H9 (cell line): ENCODE measurements at regions not wholly inside any gene's neighbourhood (a gene's known extent, or its start where the extent isn't known, plus 50 kb on each side); places are given as distances from the start of the nearest gene placed in this dataset.

Experiments
- DNase-seq: peaks from one replicate; pipeline ENCODE4 v3.0.0-alpha.2; 2017
- H2AFZ ChIP-seq: one replicate; pipeline ENCODE4 v1.6.1; 2013; ENCODE audit warnings: mild to moderate bottlenecking, low read length, control low read depth, moderate library complexity
- H2AK5ac ChIP-seq: 2 replicates; pipeline ENCODE4 v1.6.1; 2013; ENCODE audit warnings: low read length, control low read depth, mixed read lengths; ENCODE audit not compliant: insufficient read length
- H2BK120ac ChIP-seq: one replicate; pipeline ENCODE4 v1.6.1; 2013; ENCODE audit warnings: low read depth, mild to moderate bottlenecking, low read length, control low read depth, inconsistent platforms; ENCODE audit not compliant: poor library complexity, severe bottlenecking
- H2BK12ac ChIP-seq: 2 replicates; pipeline ENCODE4 v1.6.1; 2013; ENCODE audit warnings: low read length, control low read depth, mixed read lengths, low read depth; ENCODE audit not compliant: insufficient read length
- H2BK15ac ChIP-seq: 2 replicates; pipeline ENCODE4 v1.6.1; 2013; ENCODE audit warnings: low read depth, low read length, control low read depth
- H2BK20ac ChIP-seq: one replicate; pipeline ENCODE4 v1.6.1; 2013; ENCODE audit warnings: low read depth, mild to moderate bottlenecking, low read length, control low read depth, inconsistent platforms; ENCODE audit not compliant: poor library complexity, severe bottlenecking
- H2BK5ac ChIP-seq: 2 replicates; pipeline ENCODE4 v1.6.1; 2013; ENCODE audit warnings: low read length, control low read depth, mixed read lengths; ENCODE audit not compliant: insufficient read length
- H3K14ac ChIP-seq: 2 replicates; pipeline ENCODE4 v1.6.1; 2013; ENCODE audit warnings: low read length, control low read depth; ENCODE audit not compliant: insufficient read depth
- H3K18ac ChIP-seq: 2 replicates; pipeline ENCODE4 v1.6.1; 2013; ENCODE audit warnings: low read depth, mild to moderate bottlenecking, mixed read lengths, low read length, control low read depth; ENCODE audit not compliant: insufficient read length
- H3K23ac ChIP-seq: 2 replicates; pipeline ENCODE4 v1.6.1; 2013; ENCODE audit warnings: low read length, control low read depth, mixed read lengths, low read depth; ENCODE audit not compliant: insufficient read length
- H3K23me2 ChIP-seq: 2 replicates; pipeline ENCODE4 v1.6.1; 2013; ENCODE audit warnings: low read depth, mild to moderate bottlenecking, mixed read lengths, low read length, control low read depth; ENCODE audit not compliant: insufficient read length, poor library complexity, severe bottlenecking
- H3K27ac ChIP-seq: 2 replicates; pipeline ENCODE4 v1.5.1; 2013; ENCODE audit warnings: low read length, control low read depth, mixed read lengths, low read depth; ENCODE audit not compliant: insufficient read length
- H3K27me3 ChIP-seq: 2 replicates; pipeline ENCODE4 v1.6.1; 2013; ENCODE audit warnings: low read length, control low read depth, inconsistent platforms; ENCODE audit not compliant: insufficient read depth
- H3K4ac ChIP-seq: 2 replicates; pipeline ENCODE4 v1.6.1; 2013; ENCODE audit warnings: low read depth, mild to moderate bottlenecking, control low read depth, inconsistent platforms, low read length, moderate library complexity
- H3K4me1 ChIP-seq: 2 replicates; pipeline ENCODE4 v1.6.1; 2013; ENCODE audit warnings: low read length, control low read depth, inconsistent platforms; ENCODE audit not compliant: insufficient read depth
- H3K4me2 ChIP-seq: 2 replicates; pipeline ENCODE4 v1.6.1; 2013; ENCODE audit warnings: low read length, control low read depth, mixed read lengths; ENCODE audit not compliant: insufficient read length, insufficient read depth
- H3K56ac ChIP-seq: 2 replicates; pipeline ENCODE4 v1.6.1; 2013; ENCODE audit warnings: low read depth, mild to moderate bottlenecking, mixed read lengths, low read length, control low read depth; ENCODE audit not compliant: insufficient read length
- H3K79me1 ChIP-seq: 2 replicates; pipeline ENCODE4 v1.6.1; 2013; ENCODE audit warnings: low read depth, mild to moderate bottlenecking, moderate library complexity, low read length, control low read depth, inconsistent platforms; ENCODE audit not compliant: insufficient read depth, poor library complexity, severe bottlenecking
- H3K79me2 ChIP-seq: 2 replicates; pipeline ENCODE4 v1.6.1; 2013; ENCODE audit warnings: low read length, control low read depth, inconsistent platforms; ENCODE audit not compliant: insufficient read depth
- H3K9ac ChIP-seq: 2 replicates; pipeline ENCODE4 v1.6.1; 2013; ENCODE audit warnings: low read length, control low read depth, mixed read lengths; ENCODE audit not compliant: insufficient read length; ENCODE audit errors: extremely low read depth
- H3K9me3 ChIP-seq: one replicate; pipeline ENCODE4 v1.6.1; 2013; ENCODE audit warnings: low read depth, low read length, inconsistent platforms; ENCODE audit not compliant: control insufficient read depth
- H3T11ph ChIP-seq: one replicate; pipeline ENCODE4 v1.6.1; 2013; ENCODE audit warnings: mild to moderate bottlenecking, low read length, control low read depth, inconsistent platforms
- H4K20me1 ChIP-seq: one replicate; pipeline ENCODE4 v1.6.1; 2013; ENCODE audit not compliant: control insufficient read depth, insufficient read length, insufficient read depth
- H4K5ac ChIP-seq: 2 replicates; pipeline ENCODE4 v1.6.1; 2013; ENCODE audit warnings: low read depth, mild to moderate bottlenecking, mixed read lengths, low read length, control low read depth; ENCODE audit not compliant: insufficient read length
- H4K8ac ChIP-seq: replicated peaks from 2 replicates; pipeline ENCODE4 v1.6.1; 2013; ENCODE audit warnings: low read length, control low read depth, mixed read lengths, low read depth; ENCODE audit not compliant: insufficient read length
- H4K91ac ChIP-seq: 2 replicates; pipeline ENCODE4 v1.6.1; 2013; ENCODE audit warnings: low read depth, mild to moderate bottlenecking, moderate library complexity, mixed read lengths, low read length, control low read depth; ENCODE audit not compliant: insufficient read length
- H3K27ac Mint-ChIP-seq, 3 experiments: 2 replicates in 2 of 3; 3 replicates in 1 of 3; pipeline ENCODE4 v1.8.0; 2020 to 2021; ENCODE audit warnings: mixed read lengths in 3 of 3, mild to moderate bottlenecking in 1 of 3, moderate library complexity in 1 of 3
- H3K27me3 Mint-ChIP-seq: 2 replicates; pipeline ENCODE4 v1.8.0; 2021; ENCODE audit warnings: low read depth, mild to moderate bottlenecking, moderate library complexity, mixed read lengths
- H3K36me3 Mint-ChIP-seq, 3 experiments: 2 replicates in 2 of 3; 3 replicates in 1 of 3; pipeline ENCODE4 v1.8.0; 2020 to 2021; ENCODE audit warnings: low read depth in 3 of 3, mixed read lengths in 3 of 3; ENCODE audit not compliant: insufficient read depth in 1 of 3
- H3K4me1 Mint-ChIP-seq, 2 experiments: 2 replicates each; pipeline ENCODE4 v1.8.0; 2020; ENCODE audit warnings: mixed read lengths in 2 of 2
- H3K4me3 Mint-ChIP-seq, 2 experiments: 2 replicates in 1 of 2; 3 replicates in 1 of 2; pipeline ENCODE4 v1.8.0; 2020 to 2021; ENCODE audit warnings: mild to moderate bottlenecking in 2 of 2, mixed read lengths in 2 of 2, moderate library complexity in 1 of 2
- H3K9me3 Mint-ChIP-seq, 2 experiments: 2 replicates in 1 of 2; 3 replicates in 1 of 2; pipeline ENCODE4 v1.8.0; 2020; ENCODE audit warnings: mild to moderate bottlenecking in 2 of 2, mixed read lengths in 2 of 2, moderate library complexity in 1 of 2
- CTCF ChIP-seq: fragments of 200-600 bp; sonication (generic); conservative IDR thresholded peaks from 3 replicates; pipeline ENCODE4 v1.8.0; 2021; ENCODE audit warnings: antibody characterized with exemption, mild to moderate bottlenecking
- WGBS: extraction: QIAGEN DNeasy Blood & Tissue Kit; methylation state at CpG from one replicate; pipeline ENCODE4 v1.1.7; 2013; ENCODE audit warnings: missing lambda C conversion rate, low lambda C conversion rate, mixed read lengths; ENCODE audit not compliant: insufficient read length; ENCODE audit errors: extremely low coverage; 5-methylcytosine and 5-hydroxymethylcytosine counted together

GRCh38 chr6:105929626-105930025 lies 156.5 kb upstream of the PRDM1 start:
- H3K4ac ChIP-seq = no peak overlapping the region
- H4K20me1 ChIP-seq = no peaks in the 10 kb centered on the region
- no peak overlapping the region for H2BK120ac ChIP-seq
- Mint-ChIP-seq H3K36me3 (no peaks in the 10 kb centered on the region), H3K27me3 (no peaks in the 10 kb centered on the region), H3K9me3 (no peaks in the 10 kb centered on the region), H3K4me3 (no peak overlapping the region), H3K27ac (no peak overlapping the region), H3K4me1 (no peaks in the 10 kb centered on the region)
- no peak for TF ChIP-seq CTCF
- no peak overlapping the region for H4K91ac ChIP-seq
- H3K9ac ChIP-seq = no peak overlapping the region
- no peaks in the 10 kb centered on the region for H3K23me2 ChIP-seq
- H3K14ac ChIP-seq = no peak overlapping the region
- H3K23ac ChIP-seq = no peak overlapping the region
- H3K79me1 ChIP-seq = no peaks in the 10 kb centered on the region
- H3K4me2 ChIP-seq = no peak overlapping the region
- H2BK15ac ChIP-seq = no peak overlapping the region
- H2BK5ac ChIP-seq = no peak overlapping the region
- no peak overlapping the region for H3K27ac ChIP-seq
- no peak overlapping the region for H2AK5ac ChIP-seq
- no peak overlapping the region for H4K5ac ChIP-seq
- no peak for DNase-seq
- no peak overlapping the region for H2AFZ ChIP-seq
- H3K4me1 ChIP-seq = no peaks in the 10 kb centered on the region
- no peaks in the 10 kb centered on the region for H3K79me2 ChIP-seq
- no CpG with 5 or more reads among the region's 1 CpG for WGBS
- H3K56ac ChIP-seq = no peak overlapping the region
- H2BK20ac ChIP-seq = no peak overlapping the region
- H2BK12ac ChIP-seq = no peak overlapping the region
- no peak overlapping the region for H3T11ph ChIP-seq
- H3K27me3 ChIP-seq = no peaks in the 10 kb centered on the region
- no peaks in the 10 kb centered on the region for H3K9me3 ChIP-seq
- no peak overlapping the region for H4K8ac ChIP-seq
- no peak overlapping the region for H3K18ac ChIP-seq
